Astrocyte of the cerebellum (primary cell): ENCODE measurements at regions not wholly inside any gene's neighbourhood (a gene's known extent, or its start where the extent isn't known, plus 50 kb on each side); places are given as distances from the start of the nearest gene placed in this dataset.

Experiments used
- DNase-seq: peaks from one replicate; pipeline ENCODE4 v3.0.0-alpha.2; 2011; ENCODE audit warnings: low read depth
- H3K4me3 ChIP-seq: 2 replicates; pipeline ENCODE4 v1.5.1; 2011; ENCODE audit warnings: mild to moderate bottlenecking, low read depth, low read length, moderate library complexity
- in situ Hi-C: cut with HindIII; loops from 2 replicates; pipeline ENCODE4 v1.10.0; 2017; ENCODE audit warnings: low sequenced_read_pairs
- TF ChIP-seq, protein P1 (sequence below): IDR thresholded peaks from 2 replicates; pipeline ENCODE4 v1.5.1; 2012; ENCODE audit warnings: low read length, low read depth, moderate library complexity, mild to moderate bottlenecking; ENCODE audit errors: missing control alignments

DNA sequence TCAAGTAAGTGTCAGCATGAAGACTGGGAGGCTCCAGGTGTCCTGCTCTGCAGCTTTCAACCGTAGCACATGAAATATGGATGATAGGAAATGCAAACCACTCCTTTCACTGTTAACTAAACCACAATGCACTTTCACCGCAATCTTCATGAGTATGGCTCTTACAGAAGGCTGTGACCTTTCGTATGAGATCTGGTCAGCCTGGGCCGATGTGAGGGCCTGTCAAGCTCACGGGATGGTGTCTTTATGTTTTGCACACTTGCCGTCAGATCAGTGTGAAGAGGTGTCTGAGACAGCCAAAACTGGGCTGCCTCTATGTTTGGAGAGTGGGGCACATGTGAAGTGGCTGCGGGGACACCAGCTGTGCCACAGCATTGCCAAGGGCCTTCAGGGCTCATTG is 62.8 kb upstream of the AFF3 start:
- no peak for DNase-seq
- TF ChIP-seq, protein P1, sequence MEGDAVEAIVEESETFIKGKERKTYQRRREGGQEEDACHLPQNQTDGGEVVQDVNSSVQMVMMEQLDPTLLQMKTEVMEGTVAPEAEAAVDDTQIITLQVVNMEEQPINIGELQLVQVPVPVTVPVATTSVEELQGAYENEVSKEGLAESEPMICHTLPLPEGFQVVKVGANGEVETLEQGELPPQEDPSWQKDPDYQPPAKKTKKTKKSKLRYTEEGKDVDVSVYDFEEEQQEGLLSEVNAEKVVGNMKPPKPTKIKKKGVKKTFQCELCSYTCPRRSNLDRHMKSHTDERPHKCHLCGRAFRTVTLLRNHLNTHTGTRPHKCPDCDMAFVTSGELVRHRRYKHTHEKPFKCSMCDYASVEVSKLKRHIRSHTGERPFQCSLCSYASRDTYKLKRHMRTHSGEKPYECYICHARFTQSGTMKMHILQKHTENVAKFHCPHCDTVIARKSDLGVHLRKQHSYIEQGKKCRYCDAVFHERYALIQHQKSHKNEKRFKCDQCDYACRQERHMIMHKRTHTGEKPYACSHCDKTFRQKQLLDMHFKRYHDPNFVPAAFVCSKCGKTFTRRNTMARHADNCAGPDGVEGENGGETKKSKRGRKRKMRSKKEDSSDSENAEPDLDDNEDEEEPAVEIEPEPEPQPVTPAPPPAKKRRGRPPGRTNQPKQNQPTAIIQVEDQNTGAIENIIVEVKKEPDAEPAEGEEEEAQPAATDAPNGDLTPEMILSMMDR: no peak
- in situ Hi-C loops: no loop called here
- no peak overlapping the region for H3K4me3 ChIP-seq

DNA sequence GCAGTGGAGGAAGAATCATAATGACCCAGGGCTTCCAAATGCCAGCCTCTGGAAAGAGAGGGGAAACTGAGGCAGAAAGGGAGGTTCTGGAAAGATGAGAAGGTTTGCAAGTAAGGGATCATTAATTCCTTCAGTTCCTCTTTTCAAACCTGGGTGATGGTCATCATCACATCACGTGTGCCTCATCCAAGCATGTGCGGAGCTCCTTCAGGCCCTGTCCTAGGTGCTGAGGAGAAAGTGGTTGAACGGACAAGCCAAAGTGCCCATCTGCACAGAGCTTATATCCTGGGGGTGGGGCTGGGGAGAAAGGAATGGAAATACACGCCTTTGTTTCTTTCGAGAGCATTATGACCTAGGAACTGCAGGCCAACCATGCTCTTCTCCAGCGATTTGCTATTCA is 60.2 kb upstream of the AFF3 start:
- TF ChIP-seq, protein P1: no peak
- H3K4me3 ChIP-seq: no peak overlapping the region
- in situ Hi-C loops: no loop called here
- no peak for DNase-seq

DNA sequence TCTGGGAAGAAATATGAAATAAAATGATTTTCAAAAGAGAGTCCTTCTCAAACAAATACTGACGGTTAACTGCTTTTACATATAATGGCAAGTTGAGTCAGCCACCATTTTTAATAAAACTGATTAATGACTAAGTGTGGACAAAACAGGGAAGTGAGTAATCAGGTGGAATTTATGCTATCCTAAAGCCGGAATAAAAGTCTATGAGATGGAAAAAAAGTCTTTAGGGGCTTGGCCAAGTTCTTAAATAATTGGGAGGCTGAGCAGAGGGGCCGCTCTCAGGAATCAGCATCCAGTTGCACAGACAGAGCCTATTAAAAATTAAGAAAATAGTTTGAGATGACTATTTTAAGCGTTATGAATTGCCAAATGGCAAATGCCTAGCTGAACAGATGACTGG is 58.6 kb upstream of the AFF3 start:
- H3K4me3 ChIP-seq: no peak overlapping the region
- DNase-seq: no peak
- in situ Hi-C loops: no loop called here
- TF ChIP-seq, protein P1: no peak

DNA sequence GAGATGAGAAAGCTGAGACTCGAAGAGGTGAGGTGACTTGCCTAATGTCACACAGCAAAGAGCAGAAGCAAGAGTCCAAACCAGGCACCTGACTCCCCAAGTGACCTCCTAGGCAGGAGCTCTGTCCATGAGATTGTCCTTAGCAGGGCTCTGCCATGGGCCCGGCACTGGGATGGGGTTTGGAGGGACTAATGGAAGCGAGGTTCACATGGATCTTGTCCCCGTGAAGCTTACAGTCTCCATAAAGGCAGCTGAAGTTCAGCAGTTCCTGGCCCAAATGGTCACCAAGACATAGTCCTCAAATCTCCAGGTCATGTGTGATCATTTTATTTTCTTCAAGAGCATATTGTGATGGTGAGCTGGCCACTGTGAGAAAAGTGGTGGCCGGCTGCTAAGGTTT is 57.0 kb upstream of the AFF3 start:
- TF ChIP-seq, protein P1: no peak
- no peak for DNase-seq
- H3K4me3 ChIP-seq: no peak overlapping the region
- in situ Hi-C loops: no loop called here

DNA sequence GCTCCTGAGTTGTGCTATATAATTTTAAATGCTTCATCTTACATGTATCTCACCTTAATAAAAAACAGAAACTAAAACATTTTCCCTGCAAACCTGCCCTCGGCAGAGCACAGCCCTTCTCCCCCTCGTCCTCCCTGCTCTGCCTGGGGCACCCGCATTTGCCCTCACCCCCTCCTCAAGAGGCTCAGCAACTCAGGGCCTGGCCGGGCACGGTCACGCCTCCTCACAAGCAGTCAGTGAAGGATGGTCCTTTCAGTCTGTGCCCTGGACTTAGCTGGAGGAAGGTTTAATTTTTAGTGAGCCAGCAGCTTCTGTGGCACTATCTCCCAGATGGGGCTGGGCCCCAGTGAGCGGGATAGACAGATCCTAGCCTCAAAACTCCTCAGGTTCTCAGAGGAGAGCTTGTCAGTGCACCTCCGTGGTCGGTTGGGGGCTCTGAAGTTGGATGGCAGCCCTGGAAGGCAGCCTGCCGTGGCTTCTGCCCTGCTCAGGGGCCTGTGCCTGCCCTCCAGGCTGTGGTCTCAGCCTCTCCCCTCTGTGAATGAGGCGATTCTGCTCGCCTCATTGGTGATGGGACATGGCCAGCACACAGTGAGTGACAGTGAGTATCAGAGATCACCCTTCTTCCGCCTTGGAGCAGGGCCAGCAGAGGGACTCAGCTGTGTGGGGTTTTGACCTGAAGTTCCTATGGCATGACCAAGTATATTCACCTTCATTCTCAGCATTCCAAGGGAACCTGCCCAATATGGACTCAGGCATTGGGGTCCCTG is 56.3 kb upstream of the AFF3 start:
- in situ Hi-C loops: no loop called here
- DNase-seq: no peak
- TF ChIP-seq, protein P1: no peak
- H3K4me3 ChIP-seq: no peak overlapping the region

- in situ Hi-C loops: no loop called here
- TF ChIP-seq, protein P1: no peak
- H3K4me3 ChIP-seq: no peak overlapping the region
- peak; percentile 44 for DNase-seq
These were observed 55.3 kb upstream of the AFF3 start for GRCh38 chr2:100197631-100198153.
